Naive thymus-derived CD4-positive, alpha-beta T cell (primary cell): ENCODE measurements at regions not wholly inside any gene's neighbourhood (a gene's known extent, or its start where the extent isn't known, plus 50 kb on each side); places are given as distances from the start of the nearest gene placed in this dataset.

ENCODE experiments used
- ATAC-seq: fragments of 150-1000 bp; cut with Tn5 transposase; 2 replicates; pipeline ENCODE4 v1.10.0; 2021; ENCODE audit warnings: mild to moderate bottlenecking, moderate library complexity
- CTCF ChIA-PET: fragments of 350-600 bp; sonication (Branson Sonifier 250); formaldehyde crosslinking; loops from one replicate; lab custom pipeline; 2021; ENCODE audit warnings: antibody characterized with exemption; lab: Charles Lee
- POLR2A ChIA-PET: fragments of 350-600 bp; sonication (Branson Sonifier 250); formaldehyde crosslinking; loops from one replicate; lab custom pipeline; 2021; ENCODE audit warnings: antibody characterized with exemption, inconsistent platforms; lab: Charles Lee
- DNase-seq, 9 donors: peaks; one replicate each; pipeline versions ENCODE4 v3.0.0 to v3.0.0-alpha.2; 2020 to 2022; ENCODE audit warnings: mixed read lengths in 1 of 9
- H3K27ac ChIP-seq: one replicate; pipeline ENCODE4 v1.7.0; 2013; ENCODE audit warnings: mild to moderate bottlenecking, low read depth, low read length, moderate library complexity
- H3K27me3 ChIP-seq, 2 donors: one replicate each; pipeline ENCODE4 v1.7.0; 2013; ENCODE audit warnings: low read length in 2 of 2, mild to moderate bottlenecking in 2 of 2, moderate library complexity in 2 of 2; ENCODE audit not compliant: control insufficient read depth in 2 of 2, insufficient read depth in 2 of 2
- H3K36me3 ChIP-seq, 3 experiments: 1 replicate in 2 of 3; 2 replicates in 1 of 3; pipeline ENCODE4 v1.7.0; 2013; ENCODE audit warnings: low read length in 3 of 3, mild to moderate bottlenecking in 3 of 3, moderate library complexity in 1 of 3; ENCODE audit not compliant: insufficient read depth in 3 of 3, control insufficient read depth in 2 of 3
- H3K4me1 ChIP-seq, 2 donors: one replicate each; pipeline ENCODE4 v1.7.0; 2013; ENCODE audit warnings: low read length in 2 of 2, mild to moderate bottlenecking in 2 of 2, moderate library complexity in 1 of 2; ENCODE audit not compliant: control insufficient read depth in 2 of 2, insufficient read depth in 2 of 2
- H3K4me3 ChIP-seq: 2 replicates; pipeline ENCODE4 v1.7.0; 2013; ENCODE audit warnings: mild to moderate bottlenecking, low read length
- H3K9me3 ChIP-seq, 3 experiments: 1 replicate in 2 of 3; 2 replicates in 1 of 3; pipeline ENCODE4 v1.7.0; 2013; ENCODE audit warnings: low read length in 3 of 3; ENCODE audit not compliant: control insufficient read depth in 2 of 3
- H3K27ac Mint-ChIP-seq, 9 donors: one replicate each; pipeline ENCODE4 v1.8.0; 2020 to 2022; ENCODE audit warnings: mixed read lengths in 9 of 9, mild to moderate bottlenecking in 8 of 9, moderate library complexity in 5 of 9, inconsistent platforms in 2 of 9
- H3K27me3 Mint-ChIP-seq, 5 donors: one replicate each; pipeline ENCODE4 v1.8.0; 2021 to 2022; ENCODE audit warnings: mixed read lengths in 5 of 5, mild to moderate bottlenecking in 1 of 5
- H3K36me3 Mint-ChIP-seq, 5 donors: one replicate each; pipeline ENCODE4 v1.8.0; 2020 to 2022; ENCODE audit warnings: mixed read lengths in 5 of 5, mild to moderate bottlenecking in 3 of 5, inconsistent platforms in 1 of 5
- H3K4me1 Mint-ChIP-seq, 7 donors: one replicate each; pipeline ENCODE4 v1.8.0; 2020 to 2022; ENCODE audit warnings: mixed read lengths in 7 of 7, mild to moderate bottlenecking in 3 of 7, inconsistent platforms in 1 of 7
- H3K4me3 Mint-ChIP-seq, 10 donors: one replicate each; pipeline ENCODE4 v1.8.0; 2020 to 2022; ENCODE audit warnings: mild to moderate bottlenecking in 10 of 10, mixed read lengths in 10 of 10, moderate library complexity in 6 of 10, inconsistent platforms in 2 of 10
- H3K9me3 Mint-ChIP-seq, 11 donors: one replicate each; pipeline ENCODE4 v1.8.0; 2020 to 2022; ENCODE audit warnings: mixed read lengths in 11 of 11, mild to moderate bottlenecking in 4 of 11, inconsistent platforms in 1 of 11, moderate library complexity in 1 of 11
- intact Hi-C, 2 donors: fragments of 100-400 bp; cut with micrococcal nuclease; formaldehyde crosslinking; loops; one replicate each; pipeline ENCODE4 v1.15.1; 2023

- POLR2A ChIA-PET, result no interaction called here
- intact Hi-C loops, result no loop called here
- H3K36me3 Mint-ChIP-seq, result peaks cover 0 to under 1% (median 0%) of the 10 kb centered on the region in 5 donors
Observed at GRCh38 chr3:3538451-3538850, 260.8 kb upstream of the LRRN1 start.

GRCh38 chr3:3532508-3532907 is 266.7 kb upstream of the LRRN1 start:
- Mint-ChIP-seq H3K9me3 (no peaks in the 10 kb centered on the region), H3K4me3 (no peak overlapping the region), H3K4me1 (peaks cover 0 to 3% (median 0%) of the 10 kb centered on the region in 7 donors), H3K27ac (no peak overlapping the region), H3K27me3 (peaks cover 0 to 14% (median 4%) of the 10 kb centered on the region in 5 donors), H3K36me3 (no peaks in the 10 kb centered on the region)
- POLR2A ChIA-PET, result no interaction called here
- intact Hi-C loops, result no loop called here
- H3K9me3 ChIP-seq, result no peaks in the 10 kb centered on the region
- H3K36me3 ChIP-seq, result no peaks in the 10 kb centered on the region
- DNase-seq (no peak), ATAC-seq (no peak)
- no peaks in the 10 kb centered on the region for H3K27me3 ChIP-seq
- CTCF ChIA-PET, result interaction anchor here (0.6 kb wide), 2 partner anchors 67 to 1341 kb away, joined by 3 read pairs; no protein-coding TSS in a partner anchor
- H3K4me3 ChIP-seq, result no peak overlapping the region
- H3K4me1 ChIP-seq, result no peaks in the 10 kb centered on the region
- no peak overlapping the region for H3K27ac ChIP-seq

More at GRCh38 chr3:3538451-3538850, 260.8 kb upstream of the LRRN1 start:
- Histone ChIP-seq H3K27me3 (no peaks in the 10 kb centered on the region), H3K4me3 (no peak overlapping the region), H3K9me3 (no peaks in the 10 kb centered on the region), H3K4me1 (no peaks in the 10 kb centered on the region), H3K36me3 (no peaks in the 10 kb centered on the region), H3K27ac (no peak overlapping the region)
- Mint-ChIP-seq H3K4me3 (no peak overlapping the region), H3K27ac (no peak overlapping the region), H3K4me1 (no peaks in the 10 kb centered on the region), H3K27me3 (peaks cover 0 to 7% (median 0%) of the 10 kb centered on the region in 5 donors), H3K9me3 (peaks cover 0 to 2% (median 0%) of the 10 kb centered on the region in 11 donors)
- CTCF ChIA-PET, result no interaction called here
- DNase-seq (no peak), ATAC-seq (no peak)

GRCh38 chr3:3531476-3531875 is 267.8 kb upstream of the LRRN1 start:
- H3K9me3 ChIP-seq, result no peaks in the 10 kb centered on the region
- Mint-ChIP-seq H3K27ac (no peak overlapping the region), H3K27me3 (peaks cover 0 to 14% (median 4%) of the 10 kb centered on the region in 5 donors), H3K4me1 (peaks cover 0 to 3% (median 0%) of the 10 kb centered on the region in 7 donors), H3K9me3 (no peaks in the 10 kb centered on the region), H3K36me3 (no peaks in the 10 kb centered on the region), H3K4me3 (no peak overlapping the region)
- H3K4me3 ChIP-seq, result no peak overlapping the region
- no peaks in the 10 kb centered on the region for H3K27me3 ChIP-seq
- no peaks in the 10 kb centered on the region for H3K4me1 ChIP-seq
- no peak overlapping the region for H3K27ac ChIP-seq
- ChIA-PET CTCF (no interaction called here), POLR2A (no interaction called here)
- DNase-seq, result no peak
- intact Hi-C loops, result no loop called here
- H3K36me3 ChIP-seq, result no peaks in the 10 kb centered on the region
- ATAC-seq, result no peak

DNA sequence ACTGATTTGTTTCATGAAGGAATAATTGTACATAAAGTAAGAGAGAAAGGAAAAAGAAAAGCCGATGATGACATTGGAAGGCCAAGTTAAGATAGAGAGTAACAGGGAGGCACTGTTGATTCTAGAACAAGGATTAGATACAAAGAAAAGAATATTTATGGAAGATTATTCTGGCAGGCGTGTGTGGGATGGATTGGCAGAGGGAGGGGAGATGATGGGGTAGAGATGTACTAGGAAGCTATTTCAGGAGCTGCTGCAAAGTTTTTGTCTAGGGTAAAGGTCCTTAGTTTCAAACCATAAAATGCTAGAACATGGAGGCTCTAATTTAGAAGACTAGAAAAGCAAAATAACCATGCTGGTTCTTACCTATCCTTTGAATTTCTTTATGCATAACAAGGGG is 280.0 kb upstream of the LRRN1 start:
- CTCF ChIA-PET, result no interaction called here

DNA sequence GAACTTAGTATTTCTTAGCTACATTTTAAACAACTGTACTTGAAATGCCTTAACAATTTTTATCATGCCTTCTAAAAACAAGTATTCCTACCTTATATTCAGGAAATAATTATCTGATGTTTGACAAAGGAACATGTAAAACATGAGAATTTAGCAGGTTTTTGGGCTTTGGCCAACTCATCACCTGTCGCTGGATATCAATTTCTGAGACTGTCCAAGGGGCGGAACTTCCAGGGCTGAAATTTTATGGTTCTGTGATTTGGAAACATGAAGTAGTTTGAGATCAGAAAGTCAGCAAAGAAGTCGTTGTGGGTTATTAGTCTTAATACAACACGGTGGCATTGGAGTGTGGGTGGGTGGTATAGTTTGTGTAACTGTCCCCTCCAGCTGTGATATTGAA is 282.2 kb upstream of the LRRN1 start:
- peaks cover 0 to 3% (median 0%) of the 10 kb centered on the region in 11 donors for H3K9me3 Mint-ChIP-seq
- no peaks in the 10 kb centered on the region for H3K4me1 Mint-ChIP-seq
- DNase-seq (no peak), ATAC-seq (no peak)
- no peaks in the 10 kb centered on the region for H3K27me3 ChIP-seq
- H3K27me3 Mint-ChIP-seq, result peaks cover 0 to 15% (median 0%) of the 10 kb centered on the region in 5 donors
- H3K4me3 ChIP-seq, result no peak overlapping the region
- intact Hi-C loops, result no loop called here
- H3K36me3 ChIP-seq, result no peaks in the 10 kb centered on the region
- H3K9me3 ChIP-seq, result no peaks in the 10 kb centered on the region
- POLR2A ChIA-PET, result no interaction called here
- H3K4me3 Mint-ChIP-seq, result no peak overlapping the region
- no peak overlapping the region for H3K27ac ChIP-seq
- no peaks in the 10 kb centered on the region for H3K4me1 ChIP-seq
- no peak overlapping the region for H3K27ac Mint-ChIP-seq
- CTCF ChIA-PET, result no interaction called here
- H3K36me3 Mint-ChIP-seq, result no peaks in the 10 kb centered on the region

More for the DNA sequence above, 280.0 kb upstream of the LRRN1 start:
- Histone ChIP-seq H3K9me3 (no peaks in the 10 kb centered on the region), H3K4me1 (no peaks in the 10 kb centered on the region), H3K27me3 (no peaks in the 10 kb centered on the region), H3K27ac (no peak overlapping the region), H3K36me3 (no peaks in the 10 kb centered on the region), H3K4me3 (no peak overlapping the region)
- POLR2A ChIA-PET, result no interaction called here
- no peaks in the 10 kb centered on the region for H3K4me1 Mint-ChIP-seq
- ATAC-seq (no peak), DNase-seq (no peak)
- no peaks in the 10 kb centered on the region for H3K36me3 Mint-ChIP-seq
- no peak overlapping the region for H3K4me3 Mint-ChIP-seq
- intact Hi-C loops, result no loop called here
- peaks cover 0 to 3% (median 0%) of the 10 kb centered on the region in 11 donors for H3K9me3 Mint-ChIP-seq
- peaks cover 0 to 11% (median 0%) of the 10 kb centered on the region in 5 donors for H3K27me3 Mint-ChIP-seq
- no peak overlapping the region for H3K27ac Mint-ChIP-seq

DNA sequence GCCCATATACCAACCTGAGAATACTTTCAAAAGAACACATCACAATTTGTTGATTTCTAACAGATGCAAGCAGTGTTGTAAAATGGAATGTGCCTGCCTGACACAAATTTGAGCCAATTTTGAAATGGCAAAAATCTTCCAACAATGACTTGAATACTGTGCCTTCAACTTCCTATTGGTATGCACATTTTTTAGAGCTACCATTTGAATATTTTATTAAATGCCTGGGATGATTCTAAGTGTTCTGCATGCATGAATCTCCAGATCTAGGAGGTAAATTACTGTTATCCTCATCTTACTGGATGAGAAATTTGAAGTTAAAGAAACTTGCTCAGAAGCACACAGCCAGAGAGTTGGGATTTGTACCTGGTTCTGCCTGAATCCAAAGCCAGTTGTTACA is 282.8 kb upstream of the LRRN1 start:
- H3K9me3 Mint-ChIP-seq, result peaks cover 0 to 3% (median 0%) of the 10 kb centered on the region in 11 donors
- H3K27ac ChIP-seq, result no peak overlapping the region
- H3K36me3 ChIP-seq, result no peaks in the 10 kb centered on the region
- POLR2A ChIA-PET, result no interaction called here
- H3K4me1 ChIP-seq, result no peaks in the 10 kb centered on the region
- no peaks in the 10 kb centered on the region for H3K9me3 ChIP-seq
- no peaks in the 10 kb centered on the region for H3K27me3 ChIP-seq
- H3K4me3 ChIP-seq, result no peak overlapping the region
- no peak for ATAC-seq
- intact Hi-C loops, result no loop called here
- no peak overlapping the region for H3K4me3 Mint-ChIP-seq
- CTCF ChIA-PET, result no interaction called here
- no peaks in the 10 kb centered on the region for H3K36me3 Mint-ChIP-seq
- H3K4me1 Mint-ChIP-seq, result no peaks in the 10 kb centered on the region
- H3K27me3 Mint-ChIP-seq, result peaks cover 0 to 15% (median 0%) of the 10 kb centered on the region in 5 donors
- DNase-seq, result no peak
- H3K27ac Mint-ChIP-seq, result no peak overlapping the region

- ChIA-PET POLR2A (no interaction called here), CTCF (no interaction called here)
- Mint-ChIP-seq H3K27me3 (peaks cover 0 to 9% (median 4%) of the 10 kb centered on the region in 5 donors), H3K36me3 (no peaks in the 10 kb centered on the region), H3K27ac (no peak overlapping the region), H3K4me3 (no peak overlapping the region), H3K4me1 (no peaks in the 10 kb centered on the region), H3K9me3 (no peaks in the 10 kb centered on the region)
- DNase-seq (no peak), ATAC-seq (no peak)
- Histone ChIP-seq H3K4me1 (no peaks in the 10 kb centered on the region), H3K9me3 (no peaks in the 10 kb centered on the region), H3K27me3 (no peaks in the 10 kb centered on the region), H3K4me3 (no peak overlapping the region), H3K27ac (no peak overlapping the region), H3K36me3 (no peaks in the 10 kb centered on the region)
- intact Hi-C loops, result no loop called here
Observed at GRCh38 chr3:3509665-3510064, 289.6 kb upstream of the LRRN1 start.
